NCI-H1436 treated with DMSO at 0.1 percent for 48 hours (cell line): ENCODE measurements at regions not wholly inside any gene's neighbourhood (a gene's known extent, or its start where the extent isn't known, plus 50 kb on each side); places are given as distances from the start of the nearest gene placed in this dataset.

Experiments
- DNase-seq: peaks from one replicate; lab custom pipeline; 2025; lab: John Stamatoyannopoulos, UW

- no peak for DNase-seq
Observed at GRCh38 chr5:68379275-68380036, 163.9 kb downstream of the PIK3R1 start.

GRCh38 chr5:68380078-68380477 is 164.5 kb downstream of the PIK3R1 start:
- no peak for DNase-seq

- DNase-seq = no peak
Observed at GRCh38 chr5:68381060-68381459, 165.5 kb downstream of the PIK3R1 start.

GRCh38 chr5:68381909-68382308 is 166.4 kb downstream of the PIK3R1 start:
- no peak for DNase-seq

- no peak for DNase-seq
Observed at GRCh38 chr5:68382640-68383039, 167.1 kb downstream of the PIK3R1 start.

GRCh38 chr5:68383888-68384310 is 168.3 kb downstream of the PIK3R1 start:
- DNase-seq = no peak

GRCh38 chr5:68384936-68385594 is 169.5 kb downstream of the PIK3R1 start:
- DNase-seq = no peak

- no peak for DNase-seq
Observed at GRCh38 chr5:68385936-68386335, 170.4 kb downstream of the PIK3R1 start.

- no peak for DNase-seq
Observed at GRCh38 chr5:68387074-68387796, 171.7 kb downstream of the PIK3R1 start.

- no peak for DNase-seq
Observed at GRCh38 chr5:68389618-68390017, 174.1 kb downstream of the PIK3R1 start.

GRCh38 chr5:68392617-68393016 is 177.1 kb downstream of the PIK3R1 start:
- DNase-seq = no peak

- DNase-seq = no peak
Observed at GRCh38 chr5:68395302-68395701, 179.7 kb downstream of the PIK3R1 start.

GRCh38 chr5:68395926-68396511 is 180.5 kb downstream of the PIK3R1 start:
- DNase-seq = no peak

GRCh38 chr5:68396722-68397121 is 181.2 kb downstream of the PIK3R1 start:
- no peak for DNase-seq

GRCh38 chr5:68398146-68398812 is 182.7 kb downstream of the PIK3R1 start:
- no peak for DNase-seq

GRCh38 chr5:68403301-68403700 is 187.7 kb downstream of the PIK3R1 start:
- no peak for DNase-seq

- DNase-seq = no peak
Observed at GRCh38 chr5:68404246-68404645, 188.7 kb downstream of the PIK3R1 start.

GRCh38 chr5:68405026-68405684 is 189.6 kb downstream of the PIK3R1 start:
- no peak for DNase-seq

- DNase-seq = no peak
Observed at GRCh38 chr5:68405784-68406743, 190.5 kb downstream of the PIK3R1 start.

GRCh38 chr5:68406767-68407241 is 191.2 kb downstream of the PIK3R1 start:
- DNase-seq = no peak
